GM18505 (cell line): ENCODE measurements at regions not wholly inside any gene's neighbourhood (a gene's known extent, or its start where the extent isn't known, plus 50 kb on each side); places are given as distances from the start of the nearest gene placed in this dataset.
"Not testable (repeated sequence)": the region's sequence is repeated elsewhere in the genome, so short reads cannot be mapped to it uniquely, and the experiment has no call there.

Experiments used
- ATAC-seq: cut with Tn5 transposase; IDR thresholded peaks from one replicate; pipeline ENCODE4 v1.9.1; 2021; ENCODE audit not compliant: unreplicated experiment
- POLR2A ChIP-seq: IDR thresholded peaks from 4 replicates; pipeline ENCODE4 v1.6.1; 2011; ENCODE audit warnings: borderline replicate concordance; ENCODE audit not compliant: insufficient read depth, insufficient read length; ENCODE audit errors: extremely low read depth

DNA sequence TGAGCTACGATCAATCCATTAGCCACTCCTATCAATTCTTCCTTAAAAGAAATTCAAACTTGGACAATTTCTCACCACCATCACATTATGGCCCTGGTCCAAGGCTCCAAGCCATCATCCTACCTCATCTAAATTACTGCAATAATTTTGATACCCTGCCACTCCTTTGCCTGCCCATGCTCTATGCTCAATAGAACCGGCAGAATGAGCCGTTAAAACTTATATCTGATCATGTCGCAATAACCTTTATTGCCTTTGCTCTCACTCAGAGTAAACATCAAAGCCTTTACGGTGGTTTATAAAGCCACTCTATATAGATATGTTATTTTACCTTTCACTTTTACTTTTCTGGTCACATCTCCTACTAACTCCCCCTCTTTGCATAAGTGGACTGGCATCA, 2392.1 kb upstream of the RAG2 start:
- no peak for ATAC-seq
- TF ChIP-seq POLR2A, result no peak

DNA sequence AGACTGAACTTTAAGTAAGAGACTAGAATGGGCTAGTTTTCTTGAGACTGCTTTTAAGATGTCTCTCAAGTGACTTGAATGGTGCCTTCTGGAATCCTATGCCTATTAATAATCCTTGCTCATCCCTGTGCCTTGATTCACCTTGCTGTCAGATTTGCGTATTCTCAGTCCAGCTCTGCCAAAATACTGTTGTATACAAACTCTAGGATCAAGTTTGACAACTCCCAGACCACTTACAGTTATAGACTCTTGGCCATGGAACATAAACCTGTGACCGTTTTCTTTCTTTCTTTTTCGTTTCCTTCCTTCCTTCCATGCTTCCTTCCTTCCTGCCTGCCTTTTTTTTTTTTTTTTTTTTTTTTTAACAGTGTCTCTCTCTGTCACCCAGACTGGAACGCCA, 2390.9 kb upstream of the RAG2 start:
- no peak for TF ChIP-seq POLR2A

DNA sequence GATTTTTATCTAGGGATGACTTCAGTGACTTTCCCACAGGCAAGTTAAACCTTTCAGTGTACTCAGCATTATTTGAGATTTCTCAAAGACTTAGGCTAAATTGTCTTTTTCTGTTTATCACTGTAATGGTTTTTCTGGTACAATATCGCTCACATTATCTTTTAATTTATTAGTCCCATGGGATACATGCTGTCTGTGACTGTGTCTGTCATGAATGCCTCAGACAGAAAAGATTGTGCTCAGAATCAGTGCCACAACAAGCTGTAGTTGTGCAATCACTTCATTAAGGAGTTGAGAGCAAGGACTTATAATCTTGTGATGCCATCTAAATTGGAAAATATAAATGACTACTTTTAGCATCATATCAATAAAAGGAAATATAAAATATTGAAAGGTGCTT, 2374.2 kb upstream of the RAG2 start:
- ATAC-seq, result no peak
- TF ChIP-seq POLR2A, result no peak

More for the DNA sequence above, 2390.9 kb upstream of the RAG2 start:
- no peak for ATAC-seq

DNA sequence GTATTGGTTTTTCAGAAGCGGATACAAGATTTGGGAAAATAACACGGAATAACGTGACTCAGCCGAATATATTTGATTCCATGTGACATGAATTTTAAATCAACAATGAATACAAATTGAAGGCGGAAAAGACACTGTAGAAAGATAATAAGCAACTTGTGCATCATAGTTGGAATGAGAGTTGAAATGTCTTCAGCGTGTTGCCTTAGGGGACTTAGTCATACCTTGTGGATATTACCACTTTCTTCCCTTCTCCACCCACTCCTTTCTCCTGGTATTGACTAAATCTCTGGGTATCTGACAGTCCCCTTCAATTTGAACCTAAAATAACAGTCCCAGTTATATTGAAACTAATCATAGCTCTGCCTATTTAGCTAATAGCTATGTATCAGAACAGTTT, 2373.1 kb upstream of the RAG2 start:
- no peak for TF ChIP-seq POLR2A
- no peak for ATAC-seq

DNA sequence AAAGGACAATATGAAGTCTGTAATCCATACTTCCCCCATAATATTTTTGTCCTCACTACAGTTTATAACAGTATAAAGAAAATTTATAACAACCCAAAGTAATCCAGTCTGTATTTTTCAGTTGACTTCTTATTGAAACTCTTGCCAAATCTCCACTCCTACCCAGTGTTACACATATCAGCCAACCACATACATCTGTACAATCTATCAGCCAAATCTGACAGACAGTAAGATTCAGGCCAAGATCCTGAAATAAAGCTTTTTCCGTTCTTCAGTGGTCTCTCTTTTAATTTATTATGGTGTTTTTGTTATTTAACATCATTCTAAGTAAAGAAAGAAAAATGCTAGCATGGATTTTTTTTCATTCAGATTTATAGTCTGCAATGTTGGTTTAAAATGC, 2370.9 kb upstream of the RAG2 start:
- no peak for ATAC-seq
- TF ChIP-seq POLR2A, result no peak

DNA sequence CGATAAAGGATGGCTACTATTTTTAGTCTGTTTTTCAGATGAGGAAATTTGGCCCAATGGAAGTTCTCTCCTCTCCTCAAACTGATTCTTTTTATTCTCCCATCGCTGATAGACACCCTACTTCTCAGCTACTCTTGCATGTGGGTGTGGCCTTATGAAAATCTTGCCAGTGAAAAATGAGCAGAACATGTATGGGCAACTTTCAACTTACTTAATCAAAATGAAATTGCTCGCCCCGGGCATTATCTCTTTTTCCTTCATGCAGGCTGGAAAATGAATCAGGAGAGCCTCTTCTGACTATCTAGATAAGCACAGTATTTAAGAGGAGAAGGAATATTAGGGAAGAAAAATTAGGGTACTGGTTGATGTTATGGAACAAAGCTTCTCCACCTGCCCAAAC, 2354.7 kb upstream of the RAG2 start:
- no peak for ATAC-seq
- TF ChIP-seq POLR2A, result no peak

DNA sequence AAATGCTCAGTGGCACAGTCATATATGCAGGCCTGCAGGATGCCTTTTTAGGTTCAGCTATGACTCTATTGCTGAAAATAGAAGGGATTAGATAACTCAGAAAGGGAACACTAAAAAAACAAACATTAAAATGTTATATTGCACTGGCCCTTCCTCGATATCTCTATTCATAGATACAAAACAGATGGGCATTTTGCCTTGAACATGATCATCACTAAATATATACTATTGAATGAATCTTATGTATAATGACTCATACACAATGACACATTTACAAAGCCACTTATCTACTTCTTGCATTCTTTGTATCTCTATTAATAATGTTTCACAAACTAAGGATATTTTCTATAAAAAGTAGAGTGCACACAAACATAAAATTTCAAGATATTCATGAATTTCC, 2352.8 kb upstream of the RAG2 start:
- ATAC-seq, result no peak
- no peak for TF ChIP-seq POLR2A

DNA sequence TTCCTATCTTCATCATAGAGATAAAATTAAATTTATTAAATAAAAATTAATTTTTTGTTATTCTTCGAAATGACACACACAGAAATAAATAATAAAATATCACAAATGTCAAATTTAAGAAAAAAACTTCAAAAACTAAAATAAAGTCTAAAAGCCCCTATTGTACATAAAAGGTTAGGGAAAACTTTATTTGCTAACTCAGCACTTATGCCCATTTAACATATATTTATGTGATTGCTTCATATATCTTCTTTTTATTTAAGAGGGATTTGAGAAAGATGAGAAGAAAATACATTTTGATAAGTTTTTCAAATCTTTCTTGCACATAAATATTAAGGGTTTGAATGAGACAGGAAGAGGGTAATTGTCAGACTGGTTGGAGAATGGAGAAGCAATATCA, 2350.4 kb upstream of the RAG2 start:
- no peak for ATAC-seq
- no peak for TF ChIP-seq POLR2A

DNA sequence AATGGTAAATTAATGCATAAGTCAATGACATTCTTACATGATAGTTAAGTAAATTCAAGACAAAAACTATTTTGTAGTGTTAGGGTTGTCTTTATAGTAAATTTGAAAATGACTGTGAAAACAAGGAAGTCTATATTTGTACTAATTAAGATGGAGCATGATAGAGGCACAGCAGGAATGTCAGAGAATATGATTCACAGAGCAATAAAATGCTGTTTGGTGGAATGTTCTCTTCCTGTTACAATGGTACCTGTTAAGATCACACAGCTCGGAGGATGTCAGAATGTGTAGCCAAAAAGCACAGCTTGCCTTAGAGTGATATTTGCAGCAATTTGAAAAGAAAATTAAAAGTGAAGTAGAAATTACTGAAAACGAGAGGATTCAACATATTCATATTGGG, 2339.7 kb upstream of the RAG2 start:
- ATAC-seq, result no peak
- no peak for TF ChIP-seq POLR2A

DNA sequence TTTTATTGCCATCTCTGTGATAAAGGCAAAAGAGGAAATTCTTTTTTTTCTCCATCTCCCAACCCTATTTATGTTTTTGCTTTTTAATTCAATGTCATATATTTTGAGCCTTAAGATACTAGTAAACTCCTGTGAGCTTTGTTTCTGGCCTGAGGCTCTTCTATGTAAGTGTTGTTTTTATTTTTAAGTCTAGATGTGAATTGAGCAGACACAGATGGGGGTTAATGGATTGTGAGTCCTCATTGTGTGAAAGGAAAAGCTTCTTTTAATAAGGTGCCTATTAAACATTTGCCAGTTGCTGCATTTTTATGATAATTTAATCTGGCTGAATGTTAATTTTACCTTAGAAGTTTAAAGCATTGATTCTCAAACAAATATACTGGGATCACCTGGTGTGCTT, 2337.9 kb upstream of the RAG2 start:
- ATAC-seq, result no peak
- TF ChIP-seq POLR2A, result no peak

DNA sequence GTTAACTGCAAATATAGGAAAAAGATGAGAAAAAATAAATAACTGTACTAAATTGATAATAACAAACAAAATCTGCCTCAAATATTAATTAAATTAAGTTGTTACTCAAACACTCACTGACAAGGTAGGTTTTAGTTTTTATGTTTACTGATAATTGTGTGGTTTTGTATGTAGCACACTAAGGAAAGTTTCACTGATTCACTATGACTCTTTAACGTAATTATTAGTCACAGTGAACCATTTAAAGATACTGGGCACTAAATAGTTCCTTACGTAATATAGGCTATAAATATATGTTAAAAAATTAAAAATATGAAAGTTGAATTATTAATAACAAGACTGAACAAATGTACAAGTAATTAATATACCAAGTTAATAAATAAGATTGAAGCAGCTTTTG, 2330.0 kb upstream of the RAG2 start:
- TF ChIP-seq POLR2A, result no peak
- ATAC-seq, result no peak

DNA sequence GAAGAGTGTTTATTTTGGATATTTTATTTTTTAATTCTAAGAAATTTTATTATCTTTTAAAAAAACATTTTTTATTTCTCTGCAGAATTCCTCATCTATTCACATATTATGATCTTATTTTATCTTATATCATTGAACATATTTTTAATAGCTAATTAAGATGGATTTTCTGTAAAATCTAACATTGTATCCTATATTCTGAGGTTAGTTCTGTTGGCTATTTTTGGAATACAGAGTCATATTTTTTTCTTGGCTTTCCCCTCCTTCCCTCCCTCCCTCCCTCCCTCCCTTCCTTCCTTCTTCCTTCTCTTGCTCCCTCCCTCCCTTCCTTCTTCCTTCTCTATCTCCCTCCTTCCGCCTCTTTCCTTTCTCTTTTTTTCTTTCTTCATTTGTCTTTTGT, 2326.6 kb upstream of the RAG2 start:
- ATAC-seq, result no peak
- TF ChIP-seq POLR2A, result no peak

DNA sequence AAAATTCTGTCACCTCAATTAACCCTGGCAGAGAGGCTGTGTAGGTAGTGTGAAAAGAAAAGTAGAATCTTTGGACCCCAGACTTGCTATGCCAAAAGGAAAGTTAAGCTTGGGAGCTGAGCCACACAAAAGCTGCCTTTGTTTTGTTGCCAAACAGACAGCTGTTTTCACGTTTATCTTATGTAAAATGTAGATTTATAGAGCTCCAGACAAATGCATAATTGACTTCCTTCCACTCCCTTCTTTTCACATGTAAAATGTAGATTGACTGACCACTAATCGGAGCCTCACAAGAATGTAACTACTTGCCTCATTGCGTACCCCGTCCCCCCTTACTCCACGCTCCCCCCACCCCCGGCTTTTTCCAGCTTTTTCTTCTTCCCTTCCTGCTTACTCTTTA, 2302.2 kb upstream of the RAG2 start:
- TF ChIP-seq POLR2A, result no peak
- ATAC-seq, result no peak

DNA sequence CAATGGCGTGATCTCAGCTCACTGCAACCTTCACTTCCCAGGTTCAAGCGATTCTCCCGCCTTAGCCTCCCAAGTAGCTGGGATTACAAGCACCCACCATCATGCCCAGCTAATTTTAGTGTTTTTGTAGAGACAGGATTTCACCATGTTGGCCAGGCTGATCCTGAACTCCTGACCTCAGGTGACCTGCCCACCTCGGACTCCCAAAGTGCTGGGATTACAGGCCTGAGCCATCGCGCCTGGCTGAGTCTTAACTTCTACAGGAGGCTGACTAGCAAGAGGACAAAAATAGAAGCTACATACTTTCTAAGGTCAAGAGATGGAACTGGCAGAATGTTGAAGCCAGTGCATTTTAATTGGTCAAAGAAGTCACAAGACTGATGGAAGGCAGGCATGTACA, 2296.2 kb upstream of the RAG2 start:
- ATAC-seq, result not testable (repeated sequence)

DNA sequence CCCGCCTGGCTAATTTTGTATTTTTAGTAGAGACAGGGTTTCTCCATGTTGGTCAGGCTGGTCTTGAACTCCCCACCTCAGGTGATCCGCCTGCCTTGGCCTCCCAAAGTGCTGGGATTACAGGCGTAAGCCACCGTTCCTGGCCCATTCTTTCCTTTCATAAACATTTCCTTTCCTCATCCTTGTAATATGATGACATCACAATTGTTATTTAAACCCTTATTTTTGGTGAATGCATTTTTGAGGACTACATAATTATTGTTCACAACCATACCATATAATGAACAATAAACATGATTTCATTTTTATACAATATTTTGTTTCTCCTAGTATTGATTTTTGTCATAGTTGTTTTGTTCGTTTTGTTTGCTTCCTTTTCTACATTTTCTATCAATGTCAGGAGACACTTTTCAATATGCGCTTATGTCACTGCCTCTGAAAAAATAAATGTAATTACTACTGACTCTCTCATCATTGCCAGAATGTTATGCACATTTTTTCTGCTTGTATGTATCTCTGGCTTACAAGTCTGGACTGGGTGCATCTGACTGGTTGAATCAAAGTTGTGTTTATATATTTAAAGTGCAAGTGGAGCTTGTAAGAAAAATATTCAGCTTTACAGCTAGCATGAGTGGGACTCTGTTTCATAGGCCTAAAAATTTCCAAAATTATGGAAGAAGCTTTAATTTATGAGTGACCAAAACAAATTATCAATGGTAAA, 2286.3 kb upstream of the RAG2 start:
- TF ChIP-seq POLR2A, result no peak
- ATAC-seq, result no peak
